K562 (cell line): ENCODE measurements at regions not wholly inside any gene's neighbourhood (a gene's known extent, or its start where the extent isn't known, plus 50 kb on each side); places are given as distances from the start of the nearest gene placed in this dataset.

Source experiments
- ATAC-seq: fragments of 200-7000 bp; cut with Tn5 transposase; 3 replicates; pipeline ENCODE4 v1.9.1; 2020; ENCODE audit warnings: moderate library complexity
- BruUV-seq: library from RNA; stranded (reverse); fragments of 400-500 nt; replicated peaks from 2 replicates; lab custom pipeline; 2021; lab: Mats Ljungman, UMichigan
- CTCF ChIA-PET: fragments of 300-600 bp; formaldehyde crosslinking; extraction: SDS; loops from one replicate; lab custom pipeline; 2021; ENCODE audit warnings: low intra/inter-chr PET ratio; lab: Yijun Ruan, JAX
- POLR2A ChIA-PET: fragments of 300-600, 350-650 bp; sonication (Branson Sonifier 250); formaldehyde crosslinking; extraction: SDS; loops from one replicate; lab custom pipeline; 2021; ENCODE audit warnings: antibody characterized with exemption, inconsistent platforms; lab: Yijun Ruan, JAX
- DNase-seq, 4 experiments: peaks; one replicate each; pipeline versions ENCODE4 v3.0.0 to v3.0.0-alpha.2; 2011 to 2018; ENCODE audit warnings: low spot score in 3 of 4, mixed read lengths in 3 of 4; ENCODE audit errors: extremely low read depth in 1 of 4
- FAIRE-seq: peaks from 2 replicates; lab custom pipeline; 2011; peaks lifted over from hg19 to GRCh38; lab: Jason Lieb, UNC
- H2AFZ ChIP-seq: 2 replicates; pipeline ENCODE4 v1.6.0; 2011; ENCODE audit warnings: low read depth, low read length, control low read depth, inconsistent platforms
- H3K27ac ChIP-seq: fragments of 200-600 bp; 3 replicates; pipeline ENCODE4 v1.8.0; 2011; ENCODE audit warnings: low read depth, mild to moderate bottlenecking, control low read depth, inconsistent platforms, low read length, moderate library complexity, mixed read lengths; ENCODE audit errors: extremely low read depth
- H3K27me3 ChIP-seq, 2 experiments: fragments of 300-600 bp in 1 of 2; 2 replicates in 1 of 2; 3 replicates in 1 of 2; pipeline versions ENCODE4 v1.6.0 to v1.8.0; 2011; ENCODE audit warnings: inconsistent platforms in 2 of 2, low read length in 2 of 2, mild to moderate bottlenecking in 1 of 2, mixed read lengths in 1 of 2, moderate library complexity in 1 of 2; ENCODE audit not compliant: control insufficient read depth in 2 of 2, insufficient read depth in 2 of 2
- H3K36me3 ChIP-seq: fragments of 300-600 bp; 3 replicates; pipeline ENCODE4 v1.8.0; 2011; ENCODE audit warnings: mild to moderate bottlenecking, low read length, inconsistent platforms; ENCODE audit not compliant: control insufficient read depth, insufficient read depth
- H3K4me1 ChIP-seq, 2 experiments: fragments of 200-600 bp in 1 of 2; replicated peaks in 1 of 2; 2 replicates in 1 of 2; 3 replicates in 1 of 2; pipeline versions ENCODE4 v1.5.1 to v1.8.0; 2011; ENCODE audit warnings: inconsistent platforms in 2 of 2, low read length in 2 of 2, mild to moderate bottlenecking in 1 of 2, mixed read lengths in 1 of 2, moderate library complexity in 1 of 2; ENCODE audit not compliant: control insufficient read depth in 2 of 2, insufficient read depth in 2 of 2
- H3K4me2 ChIP-seq: 2 replicates; pipeline ENCODE4 v1.6.1; 2011; ENCODE audit warnings: low read length, control low read depth, inconsistent platforms, mixed read lengths; ENCODE audit not compliant: insufficient read depth
- H3K4me3 ChIP-seq: fragments of 200-600 bp; sonication (generic), shearing (Covaris generic); 2 replicates; pipeline ENCODE4 v1.5.1; 2016; ENCODE audit warnings: control low read depth, inconsistent platforms
- H3K79me2 ChIP-seq: fragments of 200-600 bp; 3 replicates; pipeline ENCODE4 v1.8.0; 2011; ENCODE audit warnings: low read length, inconsistent platforms; ENCODE audit not compliant: control insufficient read depth, insufficient read depth
- H3K9ac ChIP-seq, 2 experiments: 2 replicates each; pipeline versions ENCODE4 v1.6.0 to v1.6.1; 2011; ENCODE audit warnings: low read depth in 2 of 2, low read length in 2 of 2, control low read depth in 1 of 2, inconsistent platforms in 1 of 2, mild to moderate bottlenecking in 1 of 2, mixed read lengths in 1 of 2; ENCODE audit not compliant: insufficient read depth in 1 of 2
- H3K9me1 ChIP-seq: one replicate; pipeline ENCODE4 v1.6.0; 2011; ENCODE audit warnings: inconsistent platforms, mild to moderate bottlenecking, low read length, moderate library complexity; ENCODE audit not compliant: control insufficient read depth, insufficient read depth
- H3K9me3 ChIP-seq: replicated peaks from 2 replicates; pipeline ENCODE4 v1.5.1; 2011; ENCODE audit warnings: low read depth, low read length, inconsistent platforms; ENCODE audit not compliant: control insufficient read depth, insufficient read depth
- H4K20me1 ChIP-seq: replicated peaks from 2 replicates; pipeline ENCODE4 v1.6.1; 2011; ENCODE audit warnings: low read length, inconsistent platforms, mixed read lengths; ENCODE audit not compliant: control insufficient read depth, insufficient read depth
- FOXK1 ChIP-seq: sonication (generic); formaldehyde crosslinking; IDR thresholded peaks from 2 replicates; pipeline ENCODE4 v1.8.0; 2022; ENCODE audit warnings: missing genetic modification reagents, mild to moderate bottlenecking, borderline replicate concordance
- RBM14 ChIP-seq: fragments of 200-400 bp; formaldehyde crosslinking; IDR thresholded peaks from 2 replicates; pipeline ENCODE4 v1.6.1; 2018; ENCODE audit warnings: low read depth, mild to moderate bottlenecking, low read length, moderate library complexity, borderline replicate concordance; ENCODE audit not compliant: insufficient read depth
- RREB1 ChIP-seq: fragments of 250-450 bp; sonication (Bioruptor Pico); IDR thresholded peaks from 2 replicates; pipeline ENCODE4 v1.4.0; 2020
- SETDB1 ChIP-seq: IDR thresholded peaks from one replicate; pipeline ENCODE4 v1.6.1; 2012; ENCODE audit warnings: low read length, control low read depth, inconsistent platforms
- TAF9B ChIP-seq: fragments of 450-650 bp; IDR thresholded peaks from 2 replicates; pipeline ENCODE4 v1.6.1; 2018; ENCODE audit warnings: mild to moderate bottlenecking; ENCODE audit not compliant: partially characterized antibody
- ZNF224 ChIP-seq: sonication (generic); formaldehyde crosslinking; IDR thresholded peaks from 2 replicates; pipeline ENCODE4 v1.8.0; 2022; ENCODE audit warnings: mild to moderate bottlenecking, missing genetic modification reagents
- ZNF316 ChIP-seq: fragments of 450-650 bp; IDR thresholded peaks from 2 replicates; pipeline ENCODE4 v1.6.1; 2016
- ZNF408 ChIP-seq: fragments of 250-450 bp; sonication (Bioruptor Pico); IDR thresholded peaks from 2 replicates; pipeline ENCODE4 v1.4.0; 2020; ENCODE audit warnings: low read depth, mild to moderate bottlenecking, moderate library complexity
- WGBS: fragments of 100-300 bp; shearing (Covaris generic); methylation state at CpG from one replicate; pipeline ENCODE4 v1.1.6; 2016; ENCODE audit warnings: low coverage, mixed read lengths; ENCODE audit not compliant: insufficient coverage; ENCODE audit errors: missing lambda C conversion rate; 5-methylcytosine and 5-hydroxymethylcytosine counted together
- in situ Hi-C: fragments of 300-500 bp; cut with MboI; formaldehyde crosslinking; loops from 4 replicates; pipeline ENCODE4 v1.15.0; 2018; ENCODE audit warnings: inconsistent platforms, mixed read lengths
- intact Hi-C: fragments of 100-400 bp; cut with micrococcal nuclease; formaldehyde crosslinking; loops from 2 replicates; pipeline ENCODE4 v1.14.2; 2022

GRCh38 chr17:36818134-36818825 is 119.0 kb upstream of the LHX1 start:
- FAIRE-seq: no peak
- Histone ChIP-seq H3K27me3 (peaks cover 21 to 85% of the 10 kb centered on the region in 2 experiments), H3K4me2 (no peak overlapping the region), H3K9ac (no peak overlapping the region), H3K79me2 (no peaks in the 10 kb centered on the region), H3K27ac (no peak overlapping the region), H3K36me3 (no peaks in the 10 kb centered on the region), H3K9me1 (no peaks in the 10 kb centered on the region), H3K9me3 (no peaks in the 10 kb centered on the region), H3K4me3 (no peak overlapping the region), H2AFZ (no peak overlapping the region), H3K4me1 (no peaks in the 10 kb centered on the region), H4K20me1 (peaks cover 11% of the 10 kb centered on the region; the same call in 1 of the 2 replicates)
- BruUV-seq: no TSS peak
- TF ChIP-seq TAF9B (no peak), RREB1 (CRISPR knock-in tag) (no peak), ZNF316 (no peak), ZNF408 (CRISPR knock-in tag) (no peak), SETDB1 (no peak), RBM14 (no peak), ZNF224 (CRISPR knock-in tag) (no peak), FOXK1 (CRISPR knock-in tag) (no peak)
- ChIA-PET POLR2A (no interaction called here), CTCF (no interaction called here)
- no peak for ATAC-seq
- intact Hi-C loops: no loop called here
- WGBS: 2% methylated on average over 9 of the region's 9 CpGs
- no peak for DNase-seq
- in situ Hi-C loops: no loop called here
